A549 (cell line): ENCODE measurements at regions not wholly inside any gene's neighbourhood (a gene's known extent, or its start where the extent isn't known, plus 50 kb on each side); places are given as distances from the start of the nearest gene placed in this dataset.

ENCODE experiments used
- ATAC-seq, 2 experiments: fragments of 200-7000 bp in 1 of 2; fragments of >200 bp in 1 of 2; cut with Nextera tagmentation in 1 of 2; cut with Tn5 transposase in 1 of 2; 3 replicates each; pipeline versions ENCODE4 v1.8.0 to v1.9.1; 2018 to 2020; ENCODE audit warnings: mild to moderate bottlenecking in 1 of 2, moderate library complexity in 1 of 2
- CTCF ChIA-PET: fragments of 300-600 bp; sonication (Branson Sonifier 250); formaldehyde crosslinking; extraction: SDS; loops from one replicate; lab custom pipeline; 2021; ENCODE audit warnings: antibody characterized with exemption, inconsistent platforms; lab: Yijun Ruan, JAX
- POLR2A ChIA-PET: fragments of 350-600 bp; formaldehyde crosslinking; extraction: SDS; loops from one replicate; lab custom pipeline; 2021; ENCODE audit warnings: antibody characterized with exemption, inconsistent platforms; lab: Yijun Ruan, JAX
- DNase-seq, 2 experiments: peaks; one replicate each; pipeline versions ENCODE4 v3.0.0 to v3.0.0-alpha.2; 2011 to 2016; ENCODE audit warnings: low read depth in 1 of 2, low spot score in 1 of 2
- FAIRE-seq: peaks from 2 replicates; lab custom pipeline; 2011; peaks lifted over from hg19 to GRCh38; lab: Jason Lieb, UNC
- H3K27ac ChIP-seq, 2 experiments: fragments of >200 bp; sonication (Bioruptor Twin); formaldehyde crosslinking; 3 replicates each; pipeline ENCODE4 v1.5.1; 2016 to 2017
- H3K4me1 ChIP-seq: fragments of >200 bp; sonication (Bioruptor Twin); formaldehyde crosslinking; 3 replicates; pipeline ENCODE4 v1.6.1; 2016
- H3K4me2 ChIP-seq: fragments of >200 bp; sonication (Bioruptor Twin); formaldehyde crosslinking; 3 replicates; pipeline ENCODE4 v1.6.1; 2016
- H3K4me3 ChIP-seq: fragments of >200 bp; sonication (Bioruptor Twin); formaldehyde crosslinking; 3 replicates; pipeline ENCODE4 v1.5.1; 2016
- H3K9me3 ChIP-seq: fragments of >200 bp; sonication (Bioruptor Twin); formaldehyde crosslinking; 3 replicates; pipeline ENCODE4 v1.6.1; 2016
- CBX2 ChIP-seq: fragments of 200-600 bp; sonication (generic); IDR thresholded peaks from 2 replicates; pipeline ENCODE4 v1.6.1; 2016; ENCODE audit warnings: low read depth, mild to moderate bottlenecking, borderline replicate concordance
- CBX8 ChIP-seq: fragments of 200-600 bp; sonication (generic); IDR thresholded peaks from 2 replicates; pipeline ENCODE4 v1.6.1; 2016
- CEBPB ChIP-seq, 2 experiments: fragments of >200 bp in 1 of 2; sonication (Bioruptor Twin) in 1 of 2; formaldehyde crosslinking in 1 of 2; IDR thresholded peaks; 2 replicates each; pipeline ENCODE4 v1.6.1; 2012 to 2016
- CHD4 ChIP-seq: fragments of 200-600 bp; sonication (generic); IDR thresholded peaks from 2 replicates; pipeline ENCODE4 v1.6.1; 2016; ENCODE audit warnings: antibody characterized with exemption, mild to moderate bottlenecking, borderline replicate concordance
- FOSB ChIP-seq: fragments of 250-450 bp; sonication (Bioruptor Pico); IDR thresholded peaks from 2 replicates; pipeline ENCODE4 v1.5.0; 2020; ENCODE audit warnings: mild to moderate bottlenecking, moderate library complexity
- HOXA7 ChIP-seq: fragments of 250-450 bp; sonication (Bioruptor Pico); IDR thresholded peaks from 2 replicates; pipeline ENCODE4 v1.5.0; 2020; ENCODE audit warnings: mild to moderate bottlenecking, moderate library complexity
- JUN ChIP-seq, 2 experiments: fragments of >200 bp; sonication (Bioruptor Twin); formaldehyde crosslinking; IDR thresholded peaks; 2 replicates in 1 of 2; 3 replicates in 1 of 2; pipeline ENCODE4 v1.6.1; 2016 to 2017
- KDM1A ChIP-seq: fragments of 200-600 bp; sonication (generic); IDR thresholded peaks from 2 replicates; pipeline ENCODE4 v1.6.1; 2016; ENCODE audit warnings: low read depth, mild to moderate bottlenecking
- KDM5A ChIP-seq: fragments of 200-600 bp; sonication (generic); IDR thresholded peaks from 2 replicates; pipeline ENCODE4 v1.6.1; 2016; ENCODE audit warnings: antibody characterized with exemption, mild to moderate bottlenecking
- MAFK ChIP-seq: fragments of 450-650 bp; IDR thresholded peaks from 2 replicates; pipeline ENCODE4 v1.6.1; 2014; ENCODE audit not compliant: partially characterized antibody
- RFX5 ChIP-seq: fragments of 450-650 bp; IDR thresholded peaks from 2 replicates; pipeline ENCODE4 v1.7.1; 2014; ENCODE audit warnings: antibody characterized with exemption, mild to moderate bottlenecking, moderate library complexity
- ZFP36 ChIP-seq: fragments of 450-650 bp; IDR thresholded peaks from 2 replicates; pipeline ENCODE4 v1.6.1; 2014; ENCODE audit warnings: borderline replicate concordance; ENCODE audit not compliant: partially characterized antibody
- ZSCAN20 ChIP-seq: fragments of 250-450 bp; sonication (Bioruptor Pico); IDR thresholded peaks from 2 replicates; pipeline ENCODE4 v1.8.0; 2022; ENCODE audit warnings: mild to moderate bottlenecking, moderate library complexity
- WGBS: methylation state at CpG from one replicate; pipeline ENCODE4 v1.1.6; 2017; ENCODE audit errors: missing lambda C conversion rate; 5-methylcytosine and 5-hydroxymethylcytosine counted together
- TF ChIP-seq, protein P1 (sequence below): IDR thresholded peaks from 2 replicates; pipeline ENCODE4 v1.6.1; 2012; ENCODE audit warnings: low read depth, borderline replicate concordance
- TF ChIP-seq, protein P2 (sequence below): fragments of >200 bp; sonication (Bioruptor Twin); formaldehyde crosslinking; IDR thresholded peaks from 3 replicates; pipeline ENCODE4 v1.5.1; 2016
- TF ChIP-seq, protein P3 (sequence below): IDR thresholded peaks from 2 replicates; pipeline ENCODE4 v1.6.1; 2012
- TF ChIP-seq, protein P4 (sequence below): fragments of 250-450 bp; sonication (Bioruptor Pico); IDR thresholded peaks from 2 replicates; pipeline ENCODE4 v1.5.0; 2020; ENCODE audit warnings: low read depth, mild to moderate bottlenecking, moderate library complexity
- TF ChIP-seq, protein P5 (sequence below): fragments of 200-600 bp; sonication (generic); IDR thresholded peaks from 2 replicates; pipeline ENCODE4 v1.6.1; 2016; ENCODE audit warnings: antibody characterized with exemption, mild to moderate bottlenecking, moderate library complexity
- TF ChIP-seq, protein P6 (sequence below): fragments of 250-450 bp; sonication (Bioruptor Pico); IDR thresholded peaks from 2 replicates; pipeline ENCODE4 v1.5.0; 2021; ENCODE audit warnings: mild to moderate bottlenecking, moderate library complexity, borderline replicate concordance

DNA sequence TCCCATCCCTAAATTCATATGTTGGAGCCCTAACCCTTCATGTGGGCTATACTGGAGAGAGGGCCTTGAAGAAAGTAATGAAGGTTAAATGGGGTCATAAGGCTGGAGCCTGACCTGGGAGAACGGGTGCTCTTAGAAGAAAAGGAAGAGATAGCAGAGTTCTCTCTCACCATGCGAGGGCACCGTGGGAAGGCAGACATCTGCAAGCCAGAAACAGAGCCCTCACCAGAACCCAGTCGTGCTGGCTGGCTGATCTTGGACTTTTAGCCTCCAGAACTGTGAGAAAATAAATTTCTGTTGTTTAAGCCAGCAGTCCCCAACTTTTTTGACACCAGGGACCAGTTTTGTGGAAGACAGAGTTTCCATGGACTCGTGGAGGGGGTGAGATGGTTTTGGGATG is 149.3 kb downstream of the ATP23 start:
- 24% methylated on average over 5 of the region's 5 CpGs for WGBS
- FAIRE-seq (no peak), DNase-seq (no peak), ATAC-seq (no peak)
- TF ChIP-seq ZFP36 (no peak), FOSB (no peak), CEBPB (IDR thresholded peaks at IDR 0.05) (no peak), ZSCAN20 (no peak), MAFK (no peak), HOXA7 (no peak), CBX2 (no peak), JUN (IDR thresholded peaks at IDR 0.05) (no peak), KDM1A (no peak), CHD4 (no peak)
- TF ChIP-seq, protein P1, sequence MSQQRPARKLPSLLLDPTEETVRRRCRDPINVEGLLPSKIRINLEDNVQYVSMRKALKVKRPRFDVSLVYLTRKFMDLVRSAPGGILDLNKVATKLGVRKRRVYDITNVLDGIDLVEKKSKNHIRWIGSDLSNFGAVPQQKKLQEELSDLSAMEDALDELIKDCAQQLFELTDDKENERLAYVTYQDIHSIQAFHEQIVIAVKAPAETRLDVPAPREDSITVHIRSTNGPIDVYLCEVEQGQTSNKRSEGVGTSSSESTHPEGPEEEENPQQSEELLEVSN = no peak
- TF ChIP-seq, protein P2, sequence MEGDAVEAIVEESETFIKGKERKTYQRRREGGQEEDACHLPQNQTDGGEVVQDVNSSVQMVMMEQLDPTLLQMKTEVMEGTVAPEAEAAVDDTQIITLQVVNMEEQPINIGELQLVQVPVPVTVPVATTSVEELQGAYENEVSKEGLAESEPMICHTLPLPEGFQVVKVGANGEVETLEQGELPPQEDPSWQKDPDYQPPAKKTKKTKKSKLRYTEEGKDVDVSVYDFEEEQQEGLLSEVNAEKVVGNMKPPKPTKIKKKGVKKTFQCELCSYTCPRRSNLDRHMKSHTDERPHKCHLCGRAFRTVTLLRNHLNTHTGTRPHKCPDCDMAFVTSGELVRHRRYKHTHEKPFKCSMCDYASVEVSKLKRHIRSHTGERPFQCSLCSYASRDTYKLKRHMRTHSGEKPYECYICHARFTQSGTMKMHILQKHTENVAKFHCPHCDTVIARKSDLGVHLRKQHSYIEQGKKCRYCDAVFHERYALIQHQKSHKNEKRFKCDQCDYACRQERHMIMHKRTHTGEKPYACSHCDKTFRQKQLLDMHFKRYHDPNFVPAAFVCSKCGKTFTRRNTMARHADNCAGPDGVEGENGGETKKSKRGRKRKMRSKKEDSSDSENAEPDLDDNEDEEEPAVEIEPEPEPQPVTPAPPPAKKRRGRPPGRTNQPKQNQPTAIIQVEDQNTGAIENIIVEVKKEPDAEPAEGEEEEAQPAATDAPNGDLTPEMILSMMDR = no peak
- TF ChIP-seq, protein P3, sequence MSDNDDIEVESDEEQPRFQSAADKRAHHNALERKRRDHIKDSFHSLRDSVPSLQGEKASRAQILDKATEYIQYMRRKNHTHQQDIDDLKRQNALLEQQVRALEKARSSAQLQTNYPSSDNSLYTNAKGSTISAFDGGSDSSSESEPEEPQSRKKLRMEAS = no peak
- TF ChIP-seq, protein P4, sequence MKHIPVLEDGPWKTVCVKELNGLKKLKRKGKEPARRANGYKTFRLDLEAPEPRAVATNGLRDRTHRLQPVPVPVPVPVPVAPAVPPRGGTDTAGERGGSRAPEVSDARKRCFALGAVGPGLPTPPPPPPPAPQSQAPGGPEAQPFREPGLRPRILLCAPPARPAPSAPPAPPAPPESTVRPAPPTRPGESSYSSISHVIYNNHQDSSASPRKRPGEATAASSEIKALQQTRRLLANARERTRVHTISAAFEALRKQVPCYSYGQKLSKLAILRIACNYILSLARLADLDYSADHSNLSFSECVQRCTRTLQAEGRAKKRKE (CRISPR knock-in tag) = no peak
- TF ChIP-seq, protein P5, sequence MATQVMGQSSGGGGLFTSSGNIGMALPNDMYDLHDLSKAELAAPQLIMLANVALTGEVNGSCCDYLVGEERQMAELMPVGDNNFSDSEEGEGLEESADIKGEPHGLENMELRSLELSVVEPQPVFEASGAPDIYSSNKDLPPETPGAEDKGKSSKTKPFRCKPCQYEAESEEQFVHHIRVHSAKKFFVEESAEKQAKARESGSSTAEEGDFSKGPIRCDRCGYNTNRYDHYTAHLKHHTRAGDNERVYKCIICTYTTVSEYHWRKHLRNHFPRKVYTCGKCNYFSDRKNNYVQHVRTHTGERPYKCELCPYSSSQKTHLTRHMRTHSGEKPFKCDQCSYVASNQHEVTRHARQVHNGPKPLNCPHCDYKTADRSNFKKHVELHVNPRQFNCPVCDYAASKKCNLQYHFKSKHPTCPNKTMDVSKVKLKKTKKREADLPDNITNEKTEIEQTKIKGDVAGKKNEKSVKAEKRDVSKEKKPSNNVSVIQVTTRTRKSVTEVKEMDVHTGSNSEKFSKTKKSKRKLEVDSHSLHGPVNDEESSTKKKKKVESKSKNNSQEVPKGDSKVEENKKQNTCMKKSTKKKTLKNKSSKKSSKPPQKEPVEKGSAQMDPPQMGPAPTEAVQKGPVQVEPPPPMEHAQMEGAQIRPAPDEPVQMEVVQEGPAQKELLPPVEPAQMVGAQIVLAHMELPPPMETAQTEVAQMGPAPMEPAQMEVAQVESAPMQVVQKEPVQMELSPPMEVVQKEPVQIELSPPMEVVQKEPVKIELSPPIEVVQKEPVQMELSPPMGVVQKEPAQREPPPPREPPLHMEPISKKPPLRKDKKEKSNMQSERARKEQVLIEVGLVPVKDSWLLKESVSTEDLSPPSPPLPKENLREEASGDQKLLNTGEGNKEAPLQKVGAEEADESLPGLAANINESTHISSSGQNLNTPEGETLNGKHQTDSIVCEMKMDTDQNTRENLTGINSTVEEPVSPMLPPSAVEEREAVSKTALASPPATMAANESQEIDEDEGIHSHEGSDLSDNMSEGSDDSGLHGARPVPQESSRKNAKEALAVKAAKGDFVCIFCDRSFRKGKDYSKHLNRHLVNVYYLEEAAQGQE = no peak
- TF ChIP-seq, protein P6, sequence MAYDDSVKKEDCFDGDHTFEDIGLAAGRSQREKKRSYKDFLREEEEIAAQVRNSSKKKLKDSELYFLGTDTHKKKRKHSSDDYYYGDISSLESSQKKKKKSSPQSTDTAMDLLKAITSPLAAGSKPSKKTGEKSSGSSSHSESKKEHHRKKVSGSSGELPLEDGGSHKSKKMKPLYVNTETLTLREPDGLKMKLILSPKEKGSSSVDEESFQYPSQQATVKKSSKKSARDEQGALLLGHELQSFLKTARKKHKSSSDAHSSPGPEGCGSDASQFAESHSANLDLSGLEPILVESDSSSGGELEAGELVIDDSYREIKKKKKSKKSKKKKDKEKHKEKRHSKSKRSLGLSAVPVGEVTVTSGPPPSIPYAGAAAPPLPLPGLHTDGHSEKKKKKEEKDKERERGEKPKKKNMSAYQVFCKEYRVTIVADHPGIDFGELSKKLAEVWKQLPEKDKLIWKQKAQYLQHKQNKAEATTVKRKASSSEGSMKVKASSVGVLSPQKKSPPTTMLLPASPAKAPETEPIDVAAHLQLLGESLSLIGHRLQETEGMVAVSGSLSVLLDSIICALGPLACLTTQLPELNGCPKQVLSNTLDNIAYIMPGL (CRISPR knock-in tag) = no peak
- Histone ChIP-seq H3K4me2 (no peak overlapping the region), H3K4me3 (no peak overlapping the region), H3K27ac (no peak overlapping the region), H3K4me1 (no peaks in the 10 kb centered on the region), H3K9me3 (no peaks in the 10 kb centered on the region)
- POLR2A ChIA-PET = no interaction called here
- CTCF ChIA-PET = interaction anchor here (1.6 kb wide), 1 partner anchor 15 kb away, joined by 3 read pairs; no protein-coding TSS in a partner anchor

DNA sequence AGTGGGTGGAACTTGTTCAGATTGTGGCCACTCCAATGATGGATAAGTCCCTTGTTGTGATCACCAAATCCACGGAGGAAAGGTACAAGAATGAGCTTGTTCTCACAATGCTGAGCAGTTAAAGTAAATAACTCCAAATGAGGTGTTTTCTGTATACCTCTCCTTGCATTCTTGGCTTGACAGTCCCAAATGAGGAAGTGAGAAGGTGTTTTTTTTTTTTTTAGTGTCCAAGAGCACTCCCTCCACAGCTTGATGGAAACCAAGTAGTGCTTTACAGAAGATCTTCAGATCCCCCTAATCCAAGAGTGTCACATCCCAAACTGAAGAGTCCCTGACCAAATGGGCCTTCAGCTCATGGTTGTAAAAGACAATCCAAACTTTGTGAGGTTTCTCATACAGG is 153.6 kb downstream of the ATP23 start:
- H3K4me3 ChIP-seq = no peak overlapping the region
- DNase-seq (no peak), FAIRE-seq (no peak), ATAC-seq (no peak)
- no peak overlapping the region for H3K4me2 ChIP-seq
- no peaks in the 10 kb centered on the region for H3K9me3 ChIP-seq
- H3K27ac ChIP-seq = no peak overlapping the region
- CTCF ChIA-PET = interaction anchor here (1.3 to 1.4 kb wide), 2 partner anchors 11 to 15 kb away, joined by 3 to 5 read pairs; no protein-coding TSS in a partner anchor
- TF ChIP-seq CBX8 (no peak), KDM5A (no peak), RFX5 (no peak), CBX2 (no peak)
- TF ChIP-seq, all 56 proteins: peak for 0
- POLR2A ChIA-PET = no interaction called here
- H3K4me1 ChIP-seq = no peaks in the 10 kb centered on the region
- WGBS = 36% methylated on average over 1 of the region's 1 CpG
